ENCODE measurements at regions not wholly inside any gene's neighbourhood (a gene's known extent, or its start where the extent isn't known, plus 50 kb on each side); places are given as distances from the start of the nearest gene placed in this dataset.
A peak's percentile ranks its signal among the peaks of the same experiment; 100 is the strongest.
"Not testable (repeated sequence)": the region's sequence is repeated elsewhere in the genome, so short reads cannot be mapped to it uniquely, and the experiment has no call there.

DNA sequence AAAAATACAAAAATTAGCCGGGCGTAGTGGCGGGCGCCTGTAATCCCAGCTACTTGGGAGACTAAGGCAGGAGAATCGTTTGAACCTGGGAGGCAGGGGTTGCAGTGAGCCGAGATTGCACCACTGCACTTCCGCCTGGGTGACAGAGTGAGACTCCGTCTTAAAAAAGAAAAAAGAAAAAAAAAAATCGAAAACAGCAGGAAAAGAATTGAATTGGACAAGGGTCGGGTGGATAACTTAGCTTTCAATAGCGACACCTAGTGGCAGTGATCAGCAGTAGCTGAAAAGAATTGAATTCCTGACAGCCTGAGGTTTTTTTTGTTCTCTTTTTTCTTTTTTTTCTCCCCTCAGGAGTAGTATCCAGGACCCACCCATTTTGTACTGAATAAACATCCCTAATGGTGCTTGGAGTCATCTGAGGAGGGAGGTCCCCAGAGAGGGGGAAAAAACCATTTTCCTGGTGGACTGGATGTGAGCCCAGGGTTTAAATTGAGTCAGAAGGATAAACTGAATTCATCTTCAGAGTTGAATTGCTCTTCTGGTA lies 55.1 kb downstream of the CYCS start:
- DNase-seq: peak; percentile 36

- no peak for DNase-seq
These were observed 56.4 kb downstream of the CYCS start for GRCh38 chr7:25068502-25069213.

DNA sequence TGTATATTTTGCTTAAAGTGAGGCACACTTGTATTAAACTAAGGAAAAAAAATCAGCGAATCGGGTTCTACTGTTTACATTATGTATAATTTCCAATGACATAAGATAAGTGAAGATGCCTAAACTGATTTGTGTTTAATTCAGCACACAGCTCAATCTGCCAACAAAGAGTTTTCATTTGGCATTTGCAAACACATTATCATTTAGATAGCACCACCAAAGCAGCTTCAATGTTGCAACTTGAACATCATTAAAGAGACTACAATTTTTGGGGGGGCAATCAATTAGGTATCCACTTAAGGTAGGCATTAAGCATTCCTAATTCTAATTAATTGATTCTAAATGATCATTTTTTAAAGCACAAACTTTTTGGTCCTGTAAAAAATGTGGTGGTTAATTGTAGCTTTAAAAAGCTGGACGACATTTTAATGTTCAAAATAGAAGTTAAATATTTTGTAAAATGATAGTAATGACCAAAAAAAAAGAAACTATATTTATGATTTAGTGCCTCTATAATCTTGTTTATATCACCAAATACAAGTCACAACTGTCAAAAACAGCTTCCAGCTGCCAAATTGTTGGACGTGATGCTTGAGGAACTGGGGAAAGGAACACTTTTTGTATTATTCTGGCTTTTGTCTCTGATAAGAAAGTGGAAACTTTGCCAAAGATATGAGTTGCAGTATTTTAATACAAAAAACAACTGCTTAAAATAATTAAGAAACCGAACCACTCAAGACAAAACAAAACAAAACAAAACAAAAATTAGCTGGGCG lies 57.1 kb downstream of the CYCS start:
- no peak for DNase-seq

GRCh38 chr7:25066253-25066652 lies 58.8 kb downstream of the CYCS start:
- no peak for DNase-seq

DNA sequence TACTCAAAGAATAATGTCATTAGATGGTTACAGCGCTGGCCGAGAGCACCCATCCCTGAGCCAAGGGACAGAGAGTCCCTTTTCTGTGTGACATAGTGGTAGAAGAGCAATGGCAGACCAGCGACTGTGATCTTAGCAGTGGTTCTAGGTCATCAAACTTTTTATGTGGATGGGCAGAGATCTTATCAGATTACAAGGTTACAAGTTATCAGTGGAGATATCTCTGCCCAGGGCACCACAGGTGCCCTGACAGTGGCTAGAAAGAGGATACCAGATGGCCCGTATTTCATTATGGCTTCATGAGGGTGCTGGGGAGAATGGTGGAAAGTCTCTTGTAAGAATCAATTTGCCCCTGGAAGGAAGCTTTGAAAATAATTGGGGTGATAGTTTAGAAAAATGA lies 62.7 kb downstream of the CYCS start:
- DNase-seq: no peak

- DNase-seq: no peak
These were observed 64.5 kb downstream of the CYCS start for GRCh38 chr7:25060487-25061055.

- DNase-seq: no peak
These were observed 65.5 kb downstream of the CYCS start for GRCh38 chr7:25059576-25059975.

- DNase-seq: no peak
These were observed 68.7 kb downstream of the CYCS start for GRCh38 chr7:25056368-25056767.

- DNase-seq: no peak
These were observed 69.4 kb downstream of the CYCS start for GRCh38 chr7:25055520-25056220.

- no peak for DNase-seq
These were observed 70.1 kb downstream of the CYCS start for GRCh38 chr7:25054819-25055519.

DNA sequence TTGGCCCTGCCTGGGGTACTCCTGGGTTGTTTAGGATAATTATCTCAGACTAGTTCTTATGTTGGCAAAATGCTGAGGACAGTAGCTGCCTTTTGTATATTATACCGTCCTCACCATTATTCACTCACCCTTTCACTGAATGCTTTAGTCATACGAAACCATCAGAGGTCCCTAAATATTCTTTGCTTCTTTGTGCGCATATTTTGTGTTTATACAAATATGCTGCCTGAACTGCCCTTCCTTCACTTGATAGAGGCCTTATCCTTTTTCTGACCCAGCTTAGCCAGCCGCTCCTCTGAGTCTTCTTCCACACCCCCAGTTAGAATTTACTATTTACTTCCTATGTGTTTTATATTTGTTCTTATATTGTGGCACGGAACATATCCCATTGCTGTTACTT lies 70.2 kb upstream of the OSBPL3 start:
- no peak for DNase-seq

DNA sequence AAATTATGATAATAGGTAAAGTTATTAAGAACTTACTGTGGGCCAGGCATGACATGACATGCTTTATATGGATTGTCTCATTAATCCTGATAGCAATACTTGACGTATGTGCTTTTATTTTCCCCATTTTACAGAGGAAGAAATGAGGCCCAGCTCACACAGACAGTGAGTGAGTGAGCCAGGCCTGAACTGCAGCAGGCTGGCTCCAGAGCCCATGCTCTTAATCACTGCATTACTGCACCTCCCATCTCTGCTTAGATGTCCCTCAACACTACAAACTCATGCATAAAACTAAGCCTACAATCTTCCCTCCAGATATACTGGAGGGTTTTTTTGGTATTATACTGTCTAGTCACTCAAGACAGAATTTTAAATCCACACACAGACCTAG lies 68.5 kb upstream of the OSBPL3 start:
- DNase-seq: no peak

GRCh38 chr7:25047571-25048443 lies 67.8 kb upstream of the OSBPL3 start:
- DNase-seq: not testable (repeated sequence)

- DNase-seq: no peak
These were observed 57.3 kb upstream of the OSBPL3 start for GRCh38 chr7:25037325-25037724.

- no peak for DNase-seq
These were observed 55.3 kb upstream of the OSBPL3 start for GRCh38 chr7:25035274-25035673.

DNA sequence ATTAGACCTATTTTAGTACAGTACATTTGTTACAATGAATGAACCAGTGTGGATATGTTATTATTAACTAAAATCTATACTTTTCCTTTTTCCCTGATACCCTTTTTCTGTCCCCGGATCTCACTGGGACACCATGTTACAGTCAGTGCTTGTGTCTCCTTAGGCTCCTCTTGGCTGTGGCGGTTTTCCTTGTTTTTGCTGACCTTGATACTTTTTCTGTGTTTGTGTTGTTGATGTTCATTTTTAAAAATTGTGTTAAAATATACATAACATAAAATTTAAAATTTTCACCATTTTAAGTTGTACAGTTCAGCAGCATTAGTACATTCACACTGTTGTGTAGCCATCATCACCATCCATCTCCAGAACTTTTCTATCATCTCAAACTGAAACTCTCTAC lies 54.2 kb upstream of the OSBPL3 start:
- no peak for DNase-seq

DNA sequence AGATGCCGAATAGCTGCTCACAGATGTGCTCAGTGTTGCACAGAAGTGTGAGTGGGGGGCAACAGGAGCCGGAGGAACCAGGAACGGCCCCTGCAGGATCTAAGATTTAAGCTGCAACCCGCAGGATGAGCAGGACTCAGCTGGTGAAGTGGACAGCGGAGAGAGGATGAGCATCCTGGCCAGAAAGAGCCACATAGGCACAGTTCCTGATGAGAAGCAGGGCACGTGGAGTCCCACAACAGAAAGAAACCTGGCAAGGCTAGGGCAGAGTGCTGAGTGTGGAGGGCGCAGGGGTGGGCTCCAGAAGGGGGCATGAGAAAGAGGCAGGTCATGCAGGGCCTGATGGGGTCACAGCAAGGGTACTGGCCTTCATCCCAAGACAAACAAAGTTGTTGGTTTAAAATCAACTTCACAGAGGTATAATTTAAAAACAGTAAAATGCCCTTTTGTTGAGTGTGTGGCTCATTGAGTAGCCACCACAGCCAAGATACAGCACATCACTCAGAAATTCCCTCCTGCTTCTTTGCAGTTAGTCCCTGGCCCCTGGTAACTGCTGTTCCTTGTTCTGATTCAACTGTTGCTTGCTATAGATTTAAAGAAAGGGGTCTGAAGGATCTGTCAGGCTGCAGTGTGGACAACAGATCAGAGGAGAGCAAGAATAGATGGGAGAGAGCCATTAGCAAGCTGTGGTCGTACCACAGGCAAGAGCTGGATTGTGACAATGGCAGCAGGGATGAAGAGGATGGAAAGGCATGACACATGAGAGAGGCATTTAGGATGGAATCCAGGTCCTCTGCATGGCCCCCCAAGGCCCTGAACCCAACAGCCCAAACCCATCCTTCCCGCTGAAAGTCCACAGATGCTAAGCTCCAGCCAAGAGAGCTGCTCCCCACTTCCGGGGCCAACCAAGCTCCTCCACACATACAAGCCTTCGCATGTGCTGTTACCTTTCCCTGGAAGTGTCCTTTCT lies 53.1 kb upstream of the OSBPL3 start:
- no peak for DNase-seq

DNA sequence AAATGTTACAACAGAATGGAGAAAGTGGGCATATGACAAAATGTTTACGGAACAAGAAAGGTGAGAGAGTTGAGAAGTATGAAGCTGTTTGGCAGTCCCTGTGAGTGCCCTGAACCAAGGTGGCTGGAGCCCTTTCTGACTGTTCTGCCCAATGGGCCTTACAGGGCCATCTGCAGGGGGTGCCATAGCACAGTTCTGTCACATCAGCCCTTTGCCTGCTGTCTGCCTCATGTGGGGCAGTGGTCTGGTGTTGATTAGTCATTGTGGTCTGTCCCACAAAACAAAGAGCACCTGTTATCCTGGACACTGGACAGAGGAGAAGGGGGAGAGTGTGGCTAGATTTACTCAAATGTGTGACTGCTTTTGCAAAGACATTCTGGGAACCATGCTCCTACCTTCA lies 51.5 kb upstream of the OSBPL3 start:
- DNase-seq: no peak

DNA sequence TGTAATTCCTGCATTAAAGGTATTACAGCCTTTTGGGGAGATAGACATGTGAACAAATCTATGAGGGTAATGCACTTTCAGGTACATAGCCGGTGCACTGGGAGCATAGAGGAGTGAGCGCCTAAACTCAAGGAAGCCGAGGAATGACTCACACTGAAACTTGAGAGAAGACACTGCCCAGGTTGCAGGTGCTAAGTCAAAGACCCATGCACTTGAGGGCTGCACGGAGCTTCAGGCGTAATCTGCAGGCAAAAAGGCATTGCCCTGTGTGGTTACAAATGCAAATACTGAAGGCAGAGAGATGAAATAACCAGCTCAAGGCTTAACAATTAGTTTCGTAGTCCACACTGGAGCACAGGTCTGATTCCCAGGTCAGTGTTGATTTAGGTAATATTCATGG lies 51.0 kb upstream of the OSBPL3 start:
- no peak for DNase-seq
